GM19468 (cell line): ENCODE measurements at regions not wholly inside any gene's neighbourhood (a gene's known extent, or its start where the extent isn't known, plus 50 kb on each side); places are given as distances from the start of the nearest gene placed in this dataset.
"Not testable (repeated sequence)": the region's sequence is repeated elsewhere in the genome, so short reads cannot be mapped to it uniquely, and the experiment has no call there.

Experiments
- ATAC-seq: cut with Tn5 transposase; IDR thresholded peaks from one replicate; pipeline ENCODE4 v1.9.1; 2021; ENCODE audit warnings: mild to moderate bottlenecking, moderate library complexity, moderate number of reproducible peaks; ENCODE audit not compliant: unreplicated experiment; ENCODE audit errors: extremely low read depth

GRCh38 chr17:51387582-51387981 is 127.2 kb downstream of the UTP18 start:
- no peak for ATAC-seq

GRCh38 chr17:51387986-51388385 is 127.6 kb downstream of the UTP18 start:
- no peak for ATAC-seq

- ATAC-seq = no peak
Measured at GRCh38 chr17:51389875-51390274, 129.5 kb downstream of the UTP18 start.

DNA sequence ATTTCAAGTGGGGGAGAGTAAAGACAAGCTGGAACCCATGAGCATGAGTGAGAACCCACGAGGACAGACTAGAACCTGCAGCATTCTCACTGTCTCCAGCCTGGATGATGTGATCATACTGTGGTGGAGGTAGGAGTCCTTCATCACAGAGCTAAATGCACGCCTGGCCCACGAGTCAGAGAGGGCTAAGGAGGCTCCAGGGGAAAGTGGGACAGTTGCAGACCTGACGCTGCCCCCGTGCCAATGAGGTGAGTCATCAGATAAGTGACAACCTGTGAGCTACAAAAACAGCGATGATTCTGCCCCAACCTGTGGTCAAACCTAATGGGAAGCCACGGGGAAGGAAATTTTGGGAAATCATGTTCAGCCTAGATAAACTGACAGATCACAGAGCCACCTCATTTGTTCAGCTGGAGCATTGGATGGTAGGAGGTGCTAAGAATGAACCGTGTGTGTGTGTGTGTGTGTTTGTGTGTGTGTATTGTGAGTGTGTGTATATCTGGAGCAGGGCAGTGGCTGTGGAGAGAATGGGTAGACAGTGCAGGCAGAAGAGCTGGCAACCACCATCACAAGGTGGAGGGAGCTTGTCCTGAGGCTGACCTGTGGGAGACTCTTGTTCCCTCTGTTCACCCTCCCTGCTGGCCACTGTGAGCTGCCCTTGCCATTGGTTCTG is 131.8 kb downstream of the UTP18 start:
- ATAC-seq = no peak

GRCh38 chr17:51395621-51396020 is 135.3 kb downstream of the UTP18 start:
- ATAC-seq = no peak

DNA sequence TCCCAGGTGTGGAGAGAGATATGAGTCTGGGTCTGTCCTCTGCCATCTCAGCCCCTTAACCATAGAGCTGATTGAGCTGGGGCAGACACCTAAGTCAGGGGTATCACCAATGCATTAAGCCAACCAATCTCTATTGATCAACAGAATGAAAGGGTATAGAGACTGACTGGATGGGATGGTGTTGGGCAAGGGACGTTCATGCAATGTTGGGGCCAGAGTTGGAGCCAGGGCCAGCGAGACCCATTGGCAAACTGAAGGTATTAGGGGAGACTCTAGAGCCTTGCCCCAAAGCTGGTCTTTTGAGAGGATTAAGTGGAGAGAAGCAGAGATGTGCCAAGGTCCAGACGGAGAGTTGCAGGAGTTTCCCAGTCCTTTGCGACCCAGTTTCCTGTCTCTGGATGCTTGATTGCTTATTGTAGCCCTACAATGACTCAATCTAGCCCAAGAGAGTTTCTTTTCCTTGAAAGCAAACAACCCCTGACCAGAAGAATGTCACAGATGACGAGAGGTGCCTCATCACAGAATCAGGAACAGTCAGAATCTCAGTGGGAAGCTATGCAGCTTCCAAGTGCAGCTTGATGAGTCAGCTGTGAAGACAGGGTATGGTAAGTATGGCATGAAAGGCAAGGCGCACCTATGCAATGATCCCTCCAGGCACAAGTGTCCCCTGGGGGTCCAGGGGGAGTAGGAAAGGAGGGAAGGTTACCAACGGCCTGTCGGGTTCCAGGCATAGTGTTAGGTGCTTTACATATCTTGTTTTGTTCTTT is 137.2 kb downstream of the UTP18 start:
- no peak for ATAC-seq

GRCh38 chr17:51398128-51398525 is 137.8 kb downstream of the UTP18 start:
- no peak for ATAC-seq

DNA sequence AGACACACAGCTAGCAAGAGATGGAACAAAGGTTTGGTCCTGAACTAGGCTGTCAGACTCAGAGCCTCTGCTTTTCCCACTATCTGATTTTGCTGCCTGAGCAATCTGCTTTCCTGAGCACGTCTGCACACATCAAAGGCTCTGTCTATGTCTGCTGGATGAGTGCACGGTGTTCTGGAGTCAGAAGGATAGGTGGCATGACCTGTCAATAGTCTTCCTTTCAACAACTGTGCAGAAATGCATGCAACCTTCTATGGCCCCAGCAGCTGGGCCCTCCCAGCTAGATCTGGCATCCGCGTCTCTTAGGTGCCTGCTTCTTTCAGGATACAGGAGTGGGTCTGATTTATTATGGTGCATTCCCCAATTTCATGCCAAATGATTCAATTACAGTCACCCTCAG is 138.3 kb downstream of the UTP18 start:
- no peak for ATAC-seq

- ATAC-seq = no peak
Measured at GRCh38 chr17:51401279-51401678, 140.9 kb downstream of the UTP18 start.

DNA sequence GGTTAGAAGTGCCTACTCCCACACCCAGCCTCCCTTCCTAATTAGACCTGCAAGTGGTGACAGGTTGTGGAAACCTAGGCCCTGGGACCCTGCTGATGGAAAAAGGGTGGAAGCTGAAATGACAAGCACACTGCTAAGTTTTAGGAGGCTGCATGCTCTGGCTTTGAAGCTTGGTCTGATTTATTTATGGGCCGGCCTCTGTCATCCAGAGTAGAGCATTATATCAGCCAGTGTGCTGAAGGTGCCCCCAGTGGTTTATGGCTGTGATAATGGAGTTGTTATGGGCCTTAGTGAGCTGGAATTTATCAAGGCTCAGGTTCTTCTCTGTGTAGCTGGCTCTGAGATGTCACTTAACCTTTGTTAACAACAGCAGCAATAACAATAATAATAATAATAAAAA is 142.6 kb downstream of the UTP18 start:
- ATAC-seq = no peak

DNA sequence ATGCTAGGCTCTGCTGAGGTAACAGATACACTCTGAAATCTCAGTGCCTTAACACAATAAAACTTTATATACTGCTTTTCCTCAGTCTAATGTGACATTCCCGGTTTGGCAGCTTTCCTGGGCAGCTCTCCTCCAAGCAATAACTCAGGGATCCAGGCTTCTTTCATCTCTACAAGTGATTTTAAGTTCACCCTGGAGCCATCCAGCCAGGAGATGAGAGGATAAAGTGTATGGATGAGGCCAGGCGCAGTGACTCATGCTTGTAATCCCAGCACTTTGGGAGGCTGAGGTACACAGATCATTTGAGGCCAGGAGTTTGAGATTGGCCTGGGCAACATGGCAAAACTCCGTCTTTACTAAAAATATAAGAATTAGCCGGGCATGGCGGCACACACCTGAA is 147.2 kb downstream of the UTP18 start:
- ATAC-seq = no peak

- no peak for ATAC-seq
Measured at GRCh38 chr17:51419476-51419875, 159.1 kb downstream of the UTP18 start.

DNA sequence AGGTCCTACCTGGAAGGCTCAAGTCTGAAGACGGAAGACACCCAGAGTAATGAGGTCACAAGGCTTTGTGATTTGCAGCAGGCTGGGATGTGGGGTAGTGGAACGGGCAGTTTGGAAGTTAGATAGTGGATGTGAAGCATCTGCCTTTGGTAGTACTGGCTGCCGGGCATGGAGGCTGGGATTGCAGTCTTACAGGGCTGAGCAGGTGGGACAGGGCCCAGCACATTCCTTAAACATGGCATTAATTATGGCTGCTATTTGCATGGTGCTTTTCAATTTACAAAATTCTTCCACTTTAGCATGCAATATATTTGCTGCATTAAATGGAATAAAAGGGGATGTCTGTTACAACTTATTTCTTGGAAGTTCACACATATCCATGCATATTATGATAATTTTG is 161.2 kb downstream of the UTP18 start:
- ATAC-seq = no peak

- no peak for ATAC-seq
Measured at GRCh38 chr17:51422634-51423033, 162.3 kb downstream of the UTP18 start.

DNA sequence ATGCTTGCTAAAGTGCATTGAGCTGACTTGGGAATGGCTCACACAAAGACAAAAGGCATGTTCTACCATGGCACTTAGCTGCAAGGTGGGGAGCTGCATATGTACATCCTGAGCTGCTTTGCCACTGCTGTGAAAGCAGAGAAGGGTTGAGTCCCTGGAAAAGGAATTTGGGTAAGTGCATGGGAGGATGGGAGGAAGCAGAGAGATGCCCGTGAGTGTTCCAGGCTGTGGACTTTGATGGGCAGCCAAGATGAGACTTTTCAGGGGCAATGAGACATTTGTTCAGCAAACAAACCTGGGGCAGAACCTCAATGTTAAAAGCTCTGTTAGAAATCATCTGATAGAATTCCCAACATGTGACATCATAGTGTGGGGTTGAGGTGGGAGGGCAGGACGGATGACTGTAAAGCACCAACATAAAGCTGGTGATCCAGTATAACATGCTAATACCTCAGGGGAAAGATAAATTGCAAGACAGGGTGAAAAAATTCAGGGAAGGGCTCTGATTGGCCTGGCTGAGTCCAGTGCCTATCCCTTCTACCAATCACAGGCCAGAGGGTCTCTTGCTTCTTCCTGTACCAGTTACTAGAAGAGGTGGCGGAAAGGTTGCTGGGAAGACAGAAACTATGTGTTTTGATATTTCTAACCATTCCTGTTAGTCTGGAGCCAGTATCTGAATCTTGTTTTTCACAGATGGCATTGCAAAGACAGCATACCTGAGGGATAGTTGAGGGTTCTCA is 163.2 kb downstream of the UTP18 start:
- ATAC-seq = no peak

- ATAC-seq = no peak
Measured at GRCh38 chr17:51425773-51426172, 165.4 kb downstream of the UTP18 start.

DNA sequence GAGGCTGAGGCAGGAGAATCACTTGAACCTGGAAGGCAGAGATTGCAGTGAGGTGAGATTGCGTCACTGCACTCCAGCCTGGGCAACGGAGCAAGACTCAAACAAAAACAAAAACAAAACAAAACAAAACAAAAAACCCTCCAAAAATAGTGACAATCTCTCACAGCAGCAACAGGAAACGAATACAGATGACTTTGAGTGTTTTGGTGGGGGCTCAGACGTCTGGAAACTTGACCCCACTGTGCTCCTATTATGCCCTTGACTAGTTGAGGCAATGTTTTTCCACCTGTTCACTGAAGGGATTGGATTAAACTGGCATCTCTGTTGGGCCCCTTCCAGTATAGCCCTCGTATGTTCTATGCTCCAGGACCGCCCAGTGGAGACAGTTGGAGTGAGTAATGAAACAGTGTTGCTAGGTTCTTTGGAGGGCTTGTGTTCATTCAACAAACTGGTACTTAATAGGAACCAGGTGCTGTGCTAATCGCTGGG is 167.0 kb downstream of the UTP18 start:
- no peak for ATAC-seq

- ATAC-seq = peak; percentile 74
Measured at GRCh38 chr17:51427856-51428255, 167.5 kb downstream of the UTP18 start.

GRCh38 chr17:51428668-51429495 is 168.5 kb downstream of the UTP18 start:
- no peak for ATAC-seq

DNA sequence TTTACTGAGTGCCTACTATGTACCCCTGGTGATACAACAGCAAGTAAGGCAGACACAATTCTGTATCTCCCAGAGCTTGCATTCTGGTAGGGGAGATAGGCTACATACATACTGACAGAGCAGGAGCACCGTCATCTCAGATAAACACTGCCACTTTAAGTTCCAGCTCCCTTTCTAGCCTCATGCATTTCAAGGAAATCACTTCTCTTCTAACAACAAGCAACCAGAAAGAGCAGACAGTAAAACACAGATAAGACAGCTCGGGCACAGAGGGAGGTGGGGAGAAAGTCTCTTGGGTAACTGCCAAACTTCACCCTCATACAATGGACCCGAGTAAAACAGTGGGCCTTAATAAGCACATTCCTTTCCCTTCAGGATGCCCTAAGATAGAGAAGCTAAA is 169.6 kb downstream of the UTP18 start:
- not testable (repeated sequence) for ATAC-seq
